ENCODE measurements at regions not wholly inside any gene's neighbourhood (a gene's known extent, or its start where the extent isn't known, plus 50 kb on each side); places are given as distances from the start of the nearest gene placed in this dataset.

DNA sequence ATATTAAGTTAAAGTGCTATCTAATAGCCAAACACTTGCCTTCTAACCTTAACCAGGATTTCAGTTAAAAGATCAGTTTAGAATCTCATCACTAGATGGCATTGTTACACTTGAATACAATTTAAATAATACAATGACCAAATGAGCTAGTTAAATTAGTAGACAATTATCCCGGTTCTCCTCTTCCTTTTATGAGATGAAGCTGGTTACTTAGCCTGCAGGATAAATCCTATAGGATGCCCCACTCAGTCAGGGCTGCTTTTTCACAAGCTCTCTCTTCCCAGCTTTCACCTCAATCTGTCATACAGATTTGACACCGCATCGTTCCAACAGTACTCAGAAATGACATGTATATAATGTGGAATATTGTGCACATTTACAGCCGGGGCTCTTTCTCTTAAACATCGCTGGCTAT, 678.8 kb downstream of the KCNJ3 start:
- DNase-seq: peak; percentile 3 to 12

DNA sequence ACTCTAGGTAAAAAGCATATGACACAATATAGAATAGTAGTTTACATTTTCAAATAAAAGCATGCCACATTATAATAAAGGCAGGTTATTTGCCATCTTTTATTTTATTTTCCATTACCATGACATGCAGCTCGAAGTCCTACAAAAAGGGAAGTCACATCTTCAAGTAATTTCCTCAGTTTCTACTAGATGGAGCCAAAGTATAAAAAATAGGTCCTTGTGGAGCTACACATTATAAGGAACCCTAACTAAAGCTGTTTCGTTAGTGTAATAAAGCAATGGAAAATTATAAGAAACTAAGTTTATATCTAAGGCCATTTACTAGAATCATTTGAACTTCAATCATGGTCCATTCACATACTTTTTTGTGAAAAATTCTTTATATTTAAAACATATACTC, 674.5 kb downstream of the KCNJ3 start:
- DNase-seq: peak; percentile 25 to 36

GRCh38 chr2:155368934-155369333, 670.4 kb downstream of the KCNJ3 start:
- peak; percentile 2 to 3 for DNase-seq

- no peak for DNase-seq
These were observed 666.3 kb downstream of the KCNJ3 start for GRCh38 chr2:155364766-155365165.

- no peak for DNase-seq
These were observed 664.9 kb downstream of the KCNJ3 start for GRCh38 chr2:155363349-155363888.

DNA sequence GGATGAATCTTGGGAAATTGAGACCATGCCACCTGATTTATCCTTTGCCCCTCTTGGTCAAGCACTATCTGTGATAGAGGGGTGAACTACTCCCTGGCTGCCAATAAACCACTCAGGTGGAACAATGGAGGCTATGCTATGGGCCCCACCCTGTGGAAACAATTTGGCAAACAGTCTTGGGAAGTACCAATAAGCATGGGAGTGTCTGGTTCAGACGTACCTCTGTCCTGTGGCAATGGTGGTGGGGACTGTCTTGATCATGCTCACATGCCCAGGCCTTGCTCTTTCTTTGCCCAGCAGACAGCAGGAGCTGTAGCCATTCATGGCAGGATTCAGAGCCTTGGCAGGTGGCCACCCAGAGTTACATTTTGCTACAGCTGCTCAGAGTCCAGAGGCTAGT, 658.7 kb downstream of the KCNJ3 start:
- DNase-seq: no peak

DNA sequence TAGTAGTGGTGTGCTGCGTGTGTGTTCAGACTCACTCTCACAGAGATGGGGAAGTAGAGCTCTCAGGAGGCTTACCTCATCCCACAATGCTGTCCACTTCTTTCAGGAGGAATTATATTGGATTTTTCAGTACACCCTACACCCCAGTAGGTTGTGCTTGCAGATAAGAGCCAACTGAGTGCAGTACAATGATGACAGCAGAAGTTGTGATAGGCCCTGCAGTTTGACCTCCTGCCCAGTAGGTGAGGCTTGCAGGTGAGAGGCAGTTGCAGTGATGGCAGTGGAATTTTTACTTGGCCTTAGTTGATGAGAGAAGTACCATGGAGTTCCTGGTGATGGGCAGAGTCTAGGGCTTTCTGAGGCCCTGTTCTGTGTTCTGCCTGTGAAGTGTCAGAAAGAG, 657.8 kb downstream of the KCNJ3 start:
- no peak for DNase-seq

GRCh38 chr2:155350783-155351580, 652.5 kb downstream of the KCNJ3 start:
- DNase-seq: no peak

GRCh38 chr2:155332016-155332415, 633.5 kb downstream of the KCNJ3 start:
- DNase-seq: no peak

DNA sequence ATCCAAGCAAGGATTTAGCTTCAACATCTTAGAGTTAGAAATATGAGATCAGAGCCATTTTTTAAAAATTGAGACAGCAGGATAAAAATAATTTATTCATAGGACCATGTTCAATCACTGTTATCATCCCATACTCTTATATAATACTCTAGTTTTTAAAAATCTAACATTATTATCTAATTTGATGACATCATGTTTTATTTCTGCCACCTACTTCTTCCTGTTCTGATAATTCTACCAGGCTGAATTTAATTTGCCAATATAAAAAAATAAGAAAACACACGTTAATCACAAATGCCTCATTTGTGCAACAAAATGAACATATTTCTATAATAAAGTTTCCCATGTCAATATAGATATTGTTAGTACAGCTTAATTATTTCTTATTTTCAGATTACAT, 621.7 kb downstream of the KCNJ3 start:
- no peak for DNase-seq

DNA sequence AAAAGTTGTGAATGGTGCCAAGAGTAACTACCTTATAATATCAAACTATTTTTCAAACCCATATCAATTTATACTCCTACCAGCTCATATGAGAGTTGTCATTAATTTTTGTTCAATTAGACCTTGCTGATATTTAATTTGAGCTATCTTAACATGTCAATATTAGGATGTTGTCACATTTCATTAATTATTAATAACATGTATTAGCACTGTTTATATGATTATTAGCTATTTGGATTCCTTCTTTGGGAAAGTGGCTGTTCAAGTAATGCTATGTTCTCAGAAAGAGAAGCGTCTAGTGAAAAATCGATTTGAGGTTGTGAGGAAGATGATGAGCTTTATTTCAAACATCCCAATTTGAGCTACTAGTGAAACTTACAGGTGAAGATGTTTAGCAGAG, 620.2 kb downstream of the KCNJ3 start:
- no peak for DNase-seq

DNA sequence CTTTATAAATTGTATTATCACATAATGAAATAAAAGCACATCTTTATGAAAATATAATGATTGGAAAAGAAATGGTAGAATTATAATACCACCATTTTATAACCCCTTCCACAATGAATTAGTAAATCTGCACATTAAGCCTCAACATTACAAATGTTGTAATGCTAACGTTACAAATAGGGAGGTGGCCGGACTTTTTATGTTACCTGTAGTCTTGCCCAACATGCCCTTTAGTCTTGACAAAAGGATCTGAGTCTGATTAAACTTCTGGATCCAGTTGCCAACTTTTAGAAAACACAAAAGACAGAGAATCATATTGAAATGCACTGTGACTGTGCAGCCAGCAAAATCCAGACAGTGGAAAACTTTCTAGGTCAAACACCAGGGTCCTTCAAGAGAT, 617.3 kb downstream of the KCNJ3 start:
- no peak for DNase-seq

DNA sequence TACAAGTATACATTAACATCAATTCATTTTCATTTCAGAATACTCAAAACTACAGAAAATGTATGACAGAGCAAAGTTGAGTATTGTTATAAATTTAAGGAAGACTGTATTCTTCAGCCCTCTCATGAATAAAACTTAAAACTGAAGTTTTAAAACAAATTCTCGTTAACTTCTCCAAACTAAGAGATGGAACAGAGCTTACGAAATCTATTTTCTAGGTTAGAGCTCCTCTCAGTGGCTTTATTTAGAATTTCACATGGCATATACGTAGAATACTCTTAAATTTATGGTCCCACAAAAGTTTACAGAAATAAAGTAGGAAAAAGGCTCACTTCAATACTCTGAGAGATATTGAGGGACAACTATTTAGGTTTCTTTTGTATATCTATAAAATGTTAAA, 612.1 kb downstream of the KCNJ3 start:
- DNase-seq: peak; percentile 42

DNA sequence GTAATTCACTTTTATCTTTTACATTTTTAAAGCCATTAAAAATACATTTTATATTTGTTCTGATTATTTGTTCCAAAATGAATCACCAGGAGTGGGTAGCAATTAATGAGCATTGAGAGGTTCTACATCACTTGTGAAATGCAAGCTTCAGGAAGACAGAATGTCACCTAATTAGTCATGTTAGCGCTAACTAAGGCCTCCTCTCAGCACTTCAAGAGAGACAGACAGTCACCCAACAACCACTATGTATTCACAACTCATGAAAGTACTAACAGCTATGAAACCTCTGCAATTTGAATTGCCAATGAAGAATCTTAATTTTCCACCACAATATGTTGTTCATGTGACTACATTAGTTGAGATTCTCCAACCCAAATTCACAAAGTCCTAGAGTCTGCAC, 611.0 kb downstream of the KCNJ3 start:
- no peak for DNase-seq

DNA sequence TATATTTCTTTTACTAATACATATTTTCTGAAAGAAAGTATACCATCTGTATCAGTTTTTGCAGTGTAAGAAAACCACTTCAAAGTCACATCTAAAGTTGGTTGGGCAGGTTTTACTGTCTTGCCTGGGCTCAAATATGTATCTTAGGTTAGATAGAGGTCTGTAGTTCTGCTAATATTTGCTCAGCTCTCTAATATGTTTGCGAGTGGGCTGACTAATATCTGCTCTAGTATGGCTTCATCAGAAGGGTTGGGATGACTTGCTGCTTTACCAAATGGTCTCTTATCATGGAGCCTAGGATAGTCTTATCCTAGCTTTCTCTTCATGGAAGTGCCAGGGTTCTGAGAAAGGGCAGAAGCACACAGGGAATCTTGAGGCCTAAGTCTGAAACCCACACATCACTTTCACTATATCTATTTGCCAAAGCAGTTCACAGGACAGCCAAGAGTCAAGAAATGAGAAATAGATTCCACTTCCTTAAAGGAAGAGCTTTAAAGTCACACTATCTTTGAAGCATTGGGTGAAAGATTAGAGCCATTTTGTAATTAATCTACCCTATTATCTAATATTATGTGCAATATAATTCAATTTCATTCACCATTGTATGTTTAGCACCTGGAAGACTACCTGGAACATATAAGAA, 610.0 kb downstream of the KCNJ3 start:
- DNase-seq: no peak

GRCh38 chr2:155301221-155301620, 602.7 kb downstream of the KCNJ3 start:
- no peak for DNase-seq

DNA sequence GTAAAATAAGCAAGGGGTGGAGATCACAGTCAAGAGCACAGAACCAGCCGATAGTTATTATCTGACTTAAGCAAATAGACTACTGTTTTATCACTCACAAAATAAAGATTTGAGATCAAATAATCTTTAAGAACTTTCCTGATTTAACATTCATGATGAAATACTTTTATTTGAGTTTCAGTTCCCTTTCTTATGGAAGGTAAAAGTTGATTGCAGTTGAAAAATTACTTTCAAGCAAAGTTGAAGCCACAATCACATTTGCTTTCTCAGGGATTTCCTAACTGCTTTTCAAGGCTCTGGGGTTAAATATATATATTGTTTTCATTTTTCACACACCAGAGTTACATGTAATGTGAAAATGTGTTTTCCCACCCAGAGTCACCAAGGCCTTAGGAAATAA, 599.5 kb downstream of the KCNJ3 start:
- DNase-seq: no peak

- no peak for DNase-seq
These were observed 595.9 kb downstream of the KCNJ3 start for GRCh38 chr2:155294358-155294757.

GRCh38 chr2:155281907-155282306, 583.4 kb downstream of the KCNJ3 start:
- no peak for DNase-seq

- no peak for DNase-seq
These were observed 574.8 kb downstream of the KCNJ3 start for GRCh38 chr2:155273323-155273722.

DNA sequence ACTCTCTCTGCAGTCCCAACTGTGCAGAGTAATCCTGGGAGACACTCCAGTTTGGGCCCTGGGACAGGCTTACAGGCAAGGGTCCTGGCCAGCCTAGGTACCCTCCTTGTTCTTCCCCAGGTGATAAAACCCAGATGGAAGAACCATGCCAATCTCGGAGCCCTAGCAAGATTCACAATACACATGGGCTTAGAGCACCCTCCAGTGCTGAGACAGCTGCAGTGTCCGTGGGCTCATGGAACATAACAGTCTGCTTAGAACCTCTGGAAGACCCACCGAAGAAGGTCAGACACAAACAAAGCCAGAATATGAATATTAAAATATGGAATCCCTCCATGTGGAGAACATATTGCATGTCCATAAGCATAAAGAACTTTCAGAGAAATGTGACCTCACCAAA, 568.1 kb downstream of the KCNJ3 start:
- DNase-seq: no peak

- DNase-seq: no peak
These were observed 567.6 kb downstream of the KCNJ3 start for GRCh38 chr2:155266109-155266508.

DNA sequence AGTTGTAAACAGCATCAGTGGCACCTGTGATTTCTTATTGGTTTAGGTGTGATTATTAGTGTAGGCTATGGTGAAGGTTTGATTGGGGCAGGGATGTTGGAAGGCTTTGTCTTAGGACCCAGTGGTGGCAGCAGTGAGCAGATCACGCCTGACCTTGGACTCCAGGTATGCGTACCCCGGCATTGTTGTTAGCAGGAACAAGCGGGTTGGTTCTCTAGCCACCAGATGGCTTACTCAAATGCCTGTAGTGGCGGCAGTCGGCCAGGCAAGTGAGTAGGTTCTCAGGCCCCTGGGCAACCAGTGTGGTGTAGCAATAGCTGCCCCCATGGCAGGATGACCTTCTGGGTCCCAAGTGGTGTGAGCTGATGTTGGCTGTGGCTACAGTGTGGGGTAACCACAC, 558.3 kb downstream of the KCNJ3 start:
- no peak for DNase-seq

GRCh38 chr2:155250800-155251199, 552.3 kb downstream of the KCNJ3 start:
- DNase-seq: peak in 1 of 2 experiments; percentile 1

Data from AML-193 (cell line).